Keratinocyte (primary cell): ENCODE measurements at regions not wholly inside any gene's neighbourhood (a gene's known extent, or its start where the extent isn't known, plus 50 kb on each side); places are given as distances from the start of the nearest gene placed in this dataset.

Experiments used
- DNase-seq: peaks from one replicate; pipeline ENCODE4 v3.0.0-alpha.2; 2011; ENCODE audit warnings: low read depth, missing footprints, low spot score
- FAIRE-seq: peaks from 2 replicates; lab custom pipeline; 2011; peaks lifted over from hg19 to GRCh38; lab: Jason Lieb, UNC
- H2AFZ ChIP-seq: 2 replicates; pipeline ENCODE4 v1.6.0; 2012; ENCODE audit warnings: low read length, control low read depth, inconsistent platforms; ENCODE audit not compliant: control insufficient read depth
- H3K27ac ChIP-seq: 2 replicates; pipeline ENCODE4 v1.5.1; 2011; ENCODE audit warnings: low read length; ENCODE audit not compliant: control insufficient read depth, insufficient read depth
- H3K27me3 ChIP-seq: 3 replicates; pipeline ENCODE4 v1.6.0; 2011; ENCODE audit warnings: low read length; ENCODE audit not compliant: control insufficient read depth, insufficient read depth; ENCODE audit errors: extremely low read depth
- H3K36me3 ChIP-seq, 2 experiments: 2 replicates in 1 of 2; 3 replicates in 1 of 2; pipeline ENCODE4 v1.5.1; 2011; ENCODE audit warnings: low read length in 2 of 2, mild to moderate bottlenecking in 1 of 2; ENCODE audit not compliant: control insufficient read depth in 2 of 2, insufficient read depth in 2 of 2; ENCODE audit errors: extremely low read depth in 1 of 2
- H3K4me1 ChIP-seq: 3 replicates; pipeline ENCODE4 v1.5.1; 2011; ENCODE audit warnings: low read length; ENCODE audit not compliant: control insufficient read depth, insufficient read depth; ENCODE audit errors: extremely low read depth
- H3K4me2 ChIP-seq: 3 replicates; pipeline ENCODE4 v1.6.0; 2011; ENCODE audit warnings: low read depth, low read length; ENCODE audit not compliant: control insufficient read depth, insufficient read depth; ENCODE audit errors: extremely low read depth
- H3K4me3 ChIP-seq, 3 experiments: fragments of 200-600 bp in 1 of 3; sonication (generic) in 1 of 3; 2 replicates in 2 of 3; 3 replicates in 1 of 3; pipeline ENCODE4 v1.5.1; 2011 to 2016; ENCODE audit warnings: low read length in 3 of 3, mild to moderate bottlenecking in 3 of 3, control low read depth in 2 of 3, inconsistent platforms in 1 of 3, low read depth in 1 of 3, mixed read lengths in 1 of 3, mixed run types in 1 of 3, moderate library complexity in 1 of 3; ENCODE audit not compliant: control insufficient read depth in 2 of 3, insufficient read depth in 2 of 3; ENCODE audit errors: extremely low read depth in 1 of 3
- H3K79me2 ChIP-seq: 2 replicates; pipeline ENCODE4 v1.6.0; 2012; ENCODE audit warnings: low read length; ENCODE audit not compliant: control insufficient read depth, insufficient read depth
- H3K9ac ChIP-seq: 3 replicates; pipeline ENCODE4 v1.6.0; 2011; ENCODE audit warnings: low read length; ENCODE audit not compliant: control insufficient read depth, insufficient read depth; ENCODE audit errors: extremely low read depth
- H3K9me1 ChIP-seq: 3 replicates; pipeline ENCODE4 v1.6.0; 2011; ENCODE audit warnings: low read length; ENCODE audit not compliant: control insufficient read depth, insufficient read depth; ENCODE audit errors: extremely low read depth
- H3K9me3 ChIP-seq: 2 replicates; pipeline ENCODE4 v1.5.1; 2012; ENCODE audit warnings: low read depth, low read length; ENCODE audit not compliant: control insufficient read depth
- H4K20me1 ChIP-seq: 3 replicates; pipeline ENCODE4 v1.6.0; 2011; ENCODE audit warnings: low read length; ENCODE audit not compliant: control insufficient read depth, insufficient read depth; ENCODE audit errors: extremely low read depth
- EZH2 ChIP-seq: IDR thresholded peaks from one replicate; pipeline ENCODE4 v1.6.1; 2012; ENCODE audit warnings: inconsistent platforms, mild to moderate bottlenecking, low read length, moderate library complexity
- dilution Hi-C: fragments of 300-500 bp; cut with MboI; formaldehyde crosslinking; loops from one replicate; pipeline ENCODE4 v1.7.0; 2020; ENCODE audit warnings: low sequenced_read_pairs; ENCODE audit not compliant: extremely low pct_ligation_motif_present
- TF ChIP-seq, protein P1 (sequence below), 3 experiments: IDR thresholded peaks in 1 of 3; conservative IDR thresholded peaks in 1 of 3; optimal IDR thresholded peaks in 1 of 3; 2 replicates in 2 of 3; 3 replicates in 1 of 3; pipeline versions ENCODE3 to v1.5.1; 2011; ENCODE audit warnings: low read length in 3 of 3, mild to moderate bottlenecking in 3 of 3, moderate library complexity in 2 of 3, control low read depth in 1 of 3, inconsistent platforms in 1 of 3; ENCODE audit not compliant: insufficient read depth in 2 of 3; ENCODE audit errors: extremely low read depth in 1 of 3

DNA sequence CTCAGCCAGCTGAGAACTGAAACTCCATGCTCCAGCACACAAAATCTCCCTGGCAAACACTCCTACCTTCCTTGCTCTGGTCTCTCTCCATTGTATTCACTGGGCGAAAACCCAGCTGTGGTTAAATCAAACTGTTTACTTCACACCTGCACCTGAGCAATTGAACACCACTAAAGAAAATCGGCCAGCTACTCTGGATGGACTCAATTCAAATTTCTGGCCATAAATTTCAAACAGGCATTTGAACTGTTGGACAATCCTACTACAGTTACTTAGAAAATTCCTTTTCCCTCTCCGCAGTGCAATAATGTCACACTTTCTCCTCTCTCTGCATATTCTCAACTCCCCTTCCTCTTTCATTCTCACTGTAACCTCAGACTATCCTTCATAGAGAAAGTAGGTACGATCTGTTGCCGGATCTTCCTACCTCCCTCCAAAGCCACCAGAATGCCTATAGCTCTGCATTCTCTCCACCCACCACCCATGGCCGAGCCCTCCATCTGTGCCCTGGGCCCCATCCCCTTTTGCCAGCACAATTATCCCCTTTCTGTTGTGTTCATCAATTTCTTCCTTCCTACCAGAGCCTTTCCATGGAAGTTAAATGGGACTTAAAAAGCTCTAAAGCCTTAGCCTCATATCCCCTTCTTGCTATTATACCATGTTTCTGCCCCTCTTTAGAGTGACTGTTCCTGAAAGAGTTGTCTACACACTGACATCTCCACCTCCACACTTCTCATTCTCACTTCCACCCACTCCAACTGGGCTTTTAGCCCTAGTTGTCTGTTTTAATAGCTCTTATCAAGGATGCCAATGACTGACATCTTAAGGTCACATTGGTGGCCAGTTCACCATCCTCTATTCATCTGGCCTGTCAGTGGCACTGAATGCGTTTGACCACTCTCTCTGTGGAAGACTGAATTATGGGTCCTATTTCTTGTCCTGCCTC lies 127.5 kb upstream of the SLC1A4 start:
- H3K9me1 ChIP-seq, result no peaks in the 10 kb centered on the region
- H3K4me1 ChIP-seq, result peaks cover 36% of the 10 kb centered on the region
- DNase-seq (no peak), FAIRE-seq (no peak)
- no peak overlapping the region for H2AFZ ChIP-seq
- H3K27ac ChIP-seq, result no peak overlapping the region
- H3K9ac ChIP-seq, result no peak overlapping the region
- H3K27me3 ChIP-seq, result no peaks in the 10 kb centered on the region
- H3K9me3 ChIP-seq, result peaks cover 3% of the 10 kb centered on the region
- no peaks in the 10 kb centered on the region for H4K20me1 ChIP-seq
- no peak overlapping the region for H3K4me3 ChIP-seq
- H3K4me2 ChIP-seq, result no peak overlapping the region
- dilution Hi-C loops, result no loop called here
- TF ChIP-seq, protein P1, sequence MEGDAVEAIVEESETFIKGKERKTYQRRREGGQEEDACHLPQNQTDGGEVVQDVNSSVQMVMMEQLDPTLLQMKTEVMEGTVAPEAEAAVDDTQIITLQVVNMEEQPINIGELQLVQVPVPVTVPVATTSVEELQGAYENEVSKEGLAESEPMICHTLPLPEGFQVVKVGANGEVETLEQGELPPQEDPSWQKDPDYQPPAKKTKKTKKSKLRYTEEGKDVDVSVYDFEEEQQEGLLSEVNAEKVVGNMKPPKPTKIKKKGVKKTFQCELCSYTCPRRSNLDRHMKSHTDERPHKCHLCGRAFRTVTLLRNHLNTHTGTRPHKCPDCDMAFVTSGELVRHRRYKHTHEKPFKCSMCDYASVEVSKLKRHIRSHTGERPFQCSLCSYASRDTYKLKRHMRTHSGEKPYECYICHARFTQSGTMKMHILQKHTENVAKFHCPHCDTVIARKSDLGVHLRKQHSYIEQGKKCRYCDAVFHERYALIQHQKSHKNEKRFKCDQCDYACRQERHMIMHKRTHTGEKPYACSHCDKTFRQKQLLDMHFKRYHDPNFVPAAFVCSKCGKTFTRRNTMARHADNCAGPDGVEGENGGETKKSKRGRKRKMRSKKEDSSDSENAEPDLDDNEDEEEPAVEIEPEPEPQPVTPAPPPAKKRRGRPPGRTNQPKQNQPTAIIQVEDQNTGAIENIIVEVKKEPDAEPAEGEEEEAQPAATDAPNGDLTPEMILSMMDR (optimal IDR thresholded peaks at IDR 0.05 in 1 of 3, IDR thresholded peaks at IDR 0.05 in 1 of 3, conservative IDR thresholded peaks at IDR 0.05 in 1 of 3; ENCODE audit: extremely low read depth in 1 of 3, insufficient read depth in 2 of 3, low read length in 3 of 3), result no peak
- H3K79me2 ChIP-seq, result no peaks in the 10 kb centered on the region
- H3K36me3 ChIP-seq, result no peaks in the 10 kb centered on the region

DNA sequence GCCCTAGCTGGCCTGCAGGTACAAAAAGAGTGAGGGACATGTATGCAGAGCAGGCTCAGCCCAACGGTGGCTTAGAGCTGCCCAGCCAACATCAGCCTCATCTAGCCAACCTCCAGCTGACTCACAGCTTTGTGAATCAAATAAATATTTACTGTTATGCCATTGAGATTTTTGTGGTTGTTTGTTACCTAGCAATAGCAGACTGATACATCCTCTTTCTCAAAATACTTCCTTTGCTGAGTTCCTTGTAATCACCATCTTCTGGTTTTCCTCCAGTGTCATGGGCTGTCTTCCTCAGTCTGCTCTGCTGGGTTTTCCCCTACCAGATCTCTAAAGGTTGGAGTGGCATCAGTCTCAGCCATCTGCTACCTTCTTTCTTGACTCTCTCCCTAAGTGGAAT lies 126.6 kb upstream of the SLC1A4 start:
- Histone ChIP-seq H3K4me3 (no peak overlapping the region), H3K4me1 (peaks cover 36% of the 10 kb centered on the region), H3K36me3 (no peaks in the 10 kb centered on the region), H3K9ac (no peak overlapping the region), H4K20me1 (no peaks in the 10 kb centered on the region), H3K79me2 (no peaks in the 10 kb centered on the region), H3K9me1 (no peaks in the 10 kb centered on the region), H3K27ac (no peak overlapping the region), H3K9me3 (peaks cover 3% of the 10 kb centered on the region), H3K4me2 (no peak overlapping the region), H3K27me3 (no peaks in the 10 kb centered on the region), H2AFZ (no peak overlapping the region)
- DNase-seq (no peak), FAIRE-seq (no peak)
- TF ChIP-seq, protein P1 (optimal IDR thresholded peaks at IDR 0.05 in 1 of 3, IDR thresholded peaks at IDR 0.05 in 1 of 3, conservative IDR thresholded peaks at IDR 0.05 in 1 of 3; ENCODE audit: extremely low read depth in 1 of 3, insufficient read depth in 2 of 3, low read length in 3 of 3), result no peak
- TF ChIP-seq EZH2, result no peak
- dilution Hi-C loops, result no loop called here
